ENCODE measurements at regions not wholly inside any gene's neighbourhood (a gene's known extent, or its start where the extent isn't known, plus 50 kb on each side); places are given as distances from the start of the nearest gene placed in this dataset.

- TF ChIP-seq POLR2A (IDR thresholded peaks at IDR 0.05) (no peak), CTCF (IDR thresholded peaks at IDR 0.05) (no peak)
Measured at GRCh38 chr2:123051136-123051535, 974.0 kb upstream of the CNTNAP5 start.

Measured in esophagus squamous epithelium (tissue), 4 donors.